Activated naive CD8-positive, alpha-beta T cell treated with anti-CD3 and anti-CD28 coated beads, Interleukin-2, amount 50 U/mL, for 24 hours (primary cell): ENCODE measurements at regions not wholly inside any gene's neighbourhood (a gene's known extent, or its start where the extent isn't known, plus 50 kb on each side); places are given as distances from the start of the nearest gene placed in this dataset.

Source experiments
- ATAC-seq: fragments of 150-1000 bp; cut with Tn5 transposase; one replicate; pipeline ENCODE4 v1.10.0; 2021
- DNase-seq: peaks from one replicate; pipeline ENCODE4 v3.0.0; 2021
- H3K27ac Mint-ChIP-seq: one replicate; pipeline ENCODE4 v1.8.0; 2021; ENCODE audit warnings: mild to moderate bottlenecking, mixed read lengths
- H3K27me3 Mint-ChIP-seq: one replicate; pipeline ENCODE4 v1.8.0; 2021; ENCODE audit warnings: mixed read lengths
- H3K36me3 Mint-ChIP-seq: one replicate; pipeline ENCODE4 v1.8.0; 2021; ENCODE audit warnings: low read depth, mixed read lengths
- H3K4me1 Mint-ChIP-seq: one replicate; pipeline ENCODE4 v1.8.0; 2021; ENCODE audit warnings: mixed read lengths
- H3K4me3 Mint-ChIP-seq: one replicate; pipeline ENCODE4 v1.8.0; 2021; ENCODE audit warnings: mild to moderate bottlenecking, moderate library complexity, mixed read lengths
- H3K9me3 Mint-ChIP-seq: one replicate; pipeline ENCODE4 v1.8.0; 2021; ENCODE audit warnings: mixed read lengths

- ATAC-seq (no peak), DNase-seq (no peak)
- H3K27me3 Mint-ChIP-seq = peaks cover 56% of the 10 kb centered on the region
Observed at GRCh38 chr1:8217809-8218208, 100.1 kb upstream of the SLC45A1 start.

DNA sequence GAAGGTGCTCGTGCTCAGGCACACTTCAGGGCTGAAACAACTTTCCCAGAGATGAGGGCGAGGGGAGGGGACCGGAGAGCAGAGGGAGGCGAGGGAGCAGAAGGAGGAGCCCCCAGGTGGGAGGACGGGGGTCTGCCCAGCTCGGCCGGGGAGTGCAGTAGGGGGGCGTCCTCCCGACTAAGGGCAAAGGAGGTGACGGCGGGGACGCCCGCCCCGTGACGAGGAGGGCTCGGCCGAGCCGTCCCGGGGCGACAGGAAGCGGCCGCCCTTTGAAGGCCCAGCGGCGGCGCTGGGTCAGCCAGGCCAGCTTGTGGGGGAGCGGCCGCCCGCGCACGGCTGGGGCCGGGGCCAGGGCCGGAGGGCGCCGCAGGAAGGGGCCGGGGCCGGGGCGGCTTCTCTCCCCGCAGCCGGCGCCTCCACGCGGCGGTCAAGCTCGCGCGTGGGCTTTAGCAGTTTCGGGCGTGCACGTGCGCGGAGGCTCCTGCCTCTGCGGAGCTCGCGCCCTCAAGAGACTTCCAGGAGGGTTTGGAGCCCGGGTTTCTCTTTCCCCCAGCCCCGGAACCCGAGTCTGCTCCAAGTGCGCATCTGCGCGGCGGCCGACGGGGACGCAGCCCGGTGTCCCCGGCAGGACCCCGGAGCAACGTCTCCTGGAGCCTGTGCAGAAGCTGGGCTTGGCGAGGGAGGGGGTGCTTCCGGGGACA is 100.8 kb upstream of the SLC45A1 start:
- Mint-ChIP-seq H3K27ac (no peak overlapping the region), H3K4me3 (peak overlapping the region; percentile 56), H3K9me3 (no peaks in the 10 kb centered on the region), H3K36me3 (no peaks in the 10 kb centered on the region), H3K27me3 (peaks cover 60% of the 10 kb centered on the region), H3K4me1 (peaks cover 27% of the 10 kb centered on the region)
- no peak for ATAC-seq
- peak; percentile 27 for DNase-seq

More at GRCh38 chr1:8217809-8218208, 100.1 kb upstream of the SLC45A1 start:
- no peak overlapping the region for H3K27ac Mint-ChIP-seq
- H3K4me1 Mint-ChIP-seq = peaks cover 22% of the 10 kb centered on the region
- peak overlapping the region; percentile 56 for H3K4me3 Mint-ChIP-seq
- no peaks in the 10 kb centered on the region for H3K9me3 Mint-ChIP-seq
- H3K36me3 Mint-ChIP-seq = no peaks in the 10 kb centered on the region

- Mint-ChIP-seq H3K27ac (no peak overlapping the region), H3K27me3 (peaks cover 68% of the 10 kb centered on the region), H3K9me3 (no peaks in the 10 kb centered on the region), H3K4me3 (no peak overlapping the region), H3K36me3 (no peaks in the 10 kb centered on the region), H3K4me1 (peaks cover 36% of the 10 kb centered on the region)
- DNase-seq (no peak), ATAC-seq (no peak)
Observed at GRCh38 chr1:8216005-8216404, 101.9 kb upstream of the SLC45A1 start.

DNA sequence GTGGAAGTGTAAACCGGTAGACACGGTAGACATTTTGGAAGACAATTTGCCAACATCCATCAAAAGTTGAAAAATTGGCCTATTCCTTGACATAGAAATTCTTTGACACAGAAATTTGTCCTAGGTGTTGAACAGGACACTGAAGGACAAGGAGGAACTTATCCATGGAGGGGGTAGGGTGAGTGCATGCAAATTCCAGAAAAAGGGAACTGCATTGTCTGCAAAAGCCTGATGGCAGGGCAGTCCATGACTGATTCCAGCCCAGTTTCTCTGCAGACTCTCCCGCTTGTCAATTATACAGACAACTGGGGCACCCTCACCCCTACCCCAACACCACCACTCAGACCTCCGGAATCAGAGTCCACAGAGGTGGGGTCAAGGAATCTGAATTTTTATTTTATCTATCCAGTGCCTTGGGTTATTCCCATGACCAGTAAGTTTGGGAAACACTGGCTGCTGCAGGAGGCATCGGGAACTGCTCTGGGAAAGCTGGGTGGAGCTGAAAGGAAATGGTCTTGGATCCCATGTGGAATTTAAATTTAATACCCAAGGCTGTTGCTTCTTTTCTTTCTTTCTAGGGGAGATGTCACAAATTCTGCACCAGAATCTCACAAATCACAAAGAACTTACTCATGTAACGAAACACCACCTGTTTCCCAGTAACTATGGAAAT is 103.3 kb upstream of the SLC45A1 start:
- DNase-seq (no peak), ATAC-seq (no peak)
- Mint-ChIP-seq H3K27me3 (peaks cover 71% of the 10 kb centered on the region), H3K4me3 (no peak overlapping the region), H3K4me1 (peaks cover 36% of the 10 kb centered on the region), H3K36me3 (no peaks in the 10 kb centered on the region), H3K27ac (no peak overlapping the region), H3K9me3 (no peaks in the 10 kb centered on the region)

DNA sequence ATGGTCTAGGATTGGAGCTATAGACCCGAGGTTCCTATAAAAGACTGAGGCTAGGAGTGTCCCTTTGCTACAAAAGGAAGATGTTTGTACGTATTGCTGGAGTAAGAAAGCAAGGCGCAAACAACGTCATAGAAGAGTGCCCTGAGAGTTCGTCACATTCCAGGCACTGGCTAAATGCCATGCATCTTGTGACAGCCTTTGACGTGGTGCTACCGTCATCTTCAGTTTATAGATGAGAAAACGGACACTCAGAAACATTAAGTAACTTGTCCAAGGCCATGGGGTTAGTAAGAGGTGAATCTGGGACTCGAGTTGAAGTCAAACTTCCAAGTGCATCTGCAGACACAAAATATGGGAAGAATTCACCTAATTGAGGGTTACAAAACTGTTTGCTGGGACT is 104.2 kb upstream of the SLC45A1 start:
- no peak for DNase-seq
- Mint-ChIP-seq H3K27ac (no peak overlapping the region), H3K9me3 (no peaks in the 10 kb centered on the region), H3K36me3 (no peaks in the 10 kb centered on the region), H3K27me3 (peaks cover 66% of the 10 kb centered on the region), H3K4me1 (peaks cover 34% of the 10 kb centered on the region), H3K4me3 (no peak overlapping the region)
- ATAC-seq = no peak

DNA sequence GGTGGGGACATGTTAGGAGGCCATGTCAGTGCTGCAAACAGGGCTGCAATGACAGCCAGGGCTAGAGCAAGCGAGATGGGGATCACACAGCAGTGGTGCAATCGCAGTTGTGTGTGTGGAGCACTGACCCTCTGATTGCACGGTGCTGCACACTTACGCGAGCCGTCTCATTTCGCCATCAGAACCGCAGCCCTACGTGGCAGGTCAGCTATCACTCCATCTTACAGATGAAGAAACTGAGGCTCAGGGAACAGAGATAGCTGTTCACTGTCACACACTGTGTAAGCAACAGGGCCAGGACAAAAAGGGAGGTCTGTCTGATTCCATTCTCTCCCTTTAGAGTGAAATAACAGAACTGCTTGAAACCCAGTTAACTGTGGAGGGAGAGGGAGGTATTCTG is 104.8 kb upstream of the SLC45A1 start:
- Mint-ChIP-seq H3K27ac (no peak overlapping the region), H3K27me3 (peaks cover 64% of the 10 kb centered on the region), H3K36me3 (no peaks in the 10 kb centered on the region), H3K9me3 (no peaks in the 10 kb centered on the region), H3K4me1 (peaks cover 29% of the 10 kb centered on the region), H3K4me3 (no peak overlapping the region)
- no peak for ATAC-seq
- no peak for DNase-seq

DNA sequence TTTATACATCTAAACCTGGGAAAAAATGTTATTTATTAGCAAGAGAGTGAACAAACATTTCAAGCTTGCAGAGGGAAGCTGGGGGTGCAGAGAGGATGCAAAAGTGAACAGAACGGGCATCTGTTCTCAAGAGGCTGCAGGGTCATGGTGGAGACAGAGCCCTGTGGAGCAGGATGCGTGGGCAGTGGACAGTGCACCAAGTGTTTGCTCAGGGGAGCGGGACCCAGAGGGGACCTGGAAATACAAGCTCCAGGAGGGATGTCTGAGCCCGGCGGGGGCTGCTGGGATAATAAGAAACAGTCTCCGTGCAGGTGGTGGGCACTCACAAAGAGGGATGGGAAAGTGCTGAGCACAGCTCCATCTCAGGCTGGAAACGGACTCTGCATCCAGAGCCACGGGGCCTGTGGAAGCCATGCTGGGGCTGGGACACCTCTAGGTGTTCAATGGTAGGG is 105.3 kb upstream of the SLC45A1 start:
- H3K4me1 Mint-ChIP-seq = peaks cover 25% of the 10 kb centered on the region
- H3K9me3 Mint-ChIP-seq = no peaks in the 10 kb centered on the region
- no peaks in the 10 kb centered on the region for H3K36me3 Mint-ChIP-seq
- no peak for DNase-seq
- H3K4me3 Mint-ChIP-seq = peak overlapping the region; percentile 3
- H3K27me3 Mint-ChIP-seq = peaks cover 59% of the 10 kb centered on the region
- ATAC-seq = no peak
- peak overlapping the region; percentile 65 for H3K27ac Mint-ChIP-seq

DNA sequence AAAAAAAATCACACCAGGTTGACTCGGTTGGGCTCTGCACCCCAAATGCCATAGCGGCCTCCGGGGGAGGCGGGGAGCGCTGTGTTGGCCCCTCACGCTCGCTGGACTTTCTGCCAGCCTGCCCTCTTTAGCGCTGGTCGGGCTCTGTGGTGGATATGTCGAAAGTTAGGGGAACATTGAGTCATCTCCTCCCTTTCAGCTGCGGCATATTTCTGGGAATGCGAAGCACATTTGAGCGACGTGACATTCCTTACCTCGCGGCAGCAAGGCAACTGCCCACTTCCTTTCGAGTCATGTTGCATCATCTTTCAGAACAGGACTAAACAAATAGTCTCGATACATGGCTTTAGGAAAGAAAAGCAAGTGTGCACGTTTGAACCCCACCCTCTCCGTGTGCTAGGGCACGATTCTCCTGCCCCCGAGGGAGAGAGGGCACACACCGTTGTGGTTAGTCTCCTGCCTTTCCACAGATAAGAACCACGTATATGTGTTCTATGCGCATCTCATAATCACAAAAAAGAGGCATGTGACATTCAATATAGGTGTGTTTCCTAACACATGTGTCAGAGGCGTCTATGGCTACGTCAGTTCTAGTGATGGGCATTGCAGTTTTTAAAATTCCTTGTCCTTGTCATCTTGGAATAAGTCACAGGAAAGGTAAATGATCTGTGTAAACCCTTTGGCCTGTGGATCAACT is 105.9 kb upstream of the SLC45A1 start:
- H3K27me3 Mint-ChIP-seq = peaks cover 58% of the 10 kb centered on the region
- DNase-seq (peak; percentile 11), ATAC-seq (peak; percentile 57)
- H3K36me3 Mint-ChIP-seq = no peaks in the 10 kb centered on the region
- peak overlapping the region; percentile 3 for H3K4me3 Mint-ChIP-seq
- H3K27ac Mint-ChIP-seq = peak overlapping the region; percentile 65
- no peaks in the 10 kb centered on the region for H3K9me3 Mint-ChIP-seq
- peaks cover 25% of the 10 kb centered on the region for H3K4me1 Mint-ChIP-seq

GRCh38 chr1:8211251-8211882 is 106.5 kb upstream of the SLC45A1 start:
- peaks cover 53% of the 10 kb centered on the region for H3K27me3 Mint-ChIP-seq
- H3K27ac Mint-ChIP-seq = peak overlapping the region; percentile 65
- no peaks in the 10 kb centered on the region for H3K9me3 Mint-ChIP-seq
- DNase-seq (no peak), ATAC-seq (no peak)
- peaks cover 20% of the 10 kb centered on the region for H3K4me1 Mint-ChIP-seq
- no peaks in the 10 kb centered on the region for H3K36me3 Mint-ChIP-seq
- no peak overlapping the region for H3K4me3 Mint-ChIP-seq

DNA sequence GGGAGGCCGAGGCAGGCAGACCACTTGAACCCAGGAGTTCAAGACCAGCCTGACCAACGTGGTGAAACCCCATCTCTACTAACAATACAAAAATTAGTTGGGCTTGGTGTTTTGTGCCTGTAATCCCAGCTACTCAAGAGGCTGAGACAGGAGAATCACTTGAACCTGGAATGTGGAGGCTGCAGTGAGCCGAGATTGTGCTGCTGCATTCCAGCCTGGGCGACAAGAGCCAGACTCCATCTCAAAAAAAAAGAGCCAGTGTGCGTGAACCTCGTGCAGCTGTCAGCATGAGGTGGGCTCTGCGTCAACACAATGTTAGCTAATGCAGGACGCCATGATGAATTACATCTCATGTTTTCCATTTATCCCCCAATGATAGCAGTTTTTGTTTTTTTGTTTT is 110.7 kb upstream of the SLC45A1 start:
- Mint-ChIP-seq H3K4me1 (peaks cover 10% of the 10 kb centered on the region), H3K4me3 (no peak overlapping the region), H3K27ac (no peak overlapping the region), H3K36me3 (no peaks in the 10 kb centered on the region), H3K9me3 (no peaks in the 10 kb centered on the region), H3K27me3 (peaks cover 22% of the 10 kb centered on the region)
- ATAC-seq (no peak), DNase-seq (no peak)

- H3K27ac Mint-ChIP-seq = no peak overlapping the region
- no peaks in the 10 kb centered on the region for H3K36me3 Mint-ChIP-seq
- H3K9me3 Mint-ChIP-seq = no peaks in the 10 kb centered on the region
- ATAC-seq = no peak
- no peak overlapping the region for H3K4me3 Mint-ChIP-seq
- peaks cover 18% of the 10 kb centered on the region for H3K27me3 Mint-ChIP-seq
- DNase-seq = no peak
- H3K4me1 Mint-ChIP-seq = peaks cover 2% of the 10 kb centered on the region
Observed at GRCh38 chr1:8206391-8206790, 111.5 kb upstream of the SLC45A1 start.

- Mint-ChIP-seq H3K36me3 (no peaks in the 10 kb centered on the region), H3K4me3 (no peak overlapping the region), H3K4me1 (no peaks in the 10 kb centered on the region), H3K27ac (no peak overlapping the region), H3K9me3 (no peaks in the 10 kb centered on the region), H3K27me3 (peaks cover 12% of the 10 kb centered on the region)
- DNase-seq (no peak), ATAC-seq (no peak)
Observed at GRCh38 chr1:8205771-8206170, 112.1 kb upstream of the SLC45A1 start.

DNA sequence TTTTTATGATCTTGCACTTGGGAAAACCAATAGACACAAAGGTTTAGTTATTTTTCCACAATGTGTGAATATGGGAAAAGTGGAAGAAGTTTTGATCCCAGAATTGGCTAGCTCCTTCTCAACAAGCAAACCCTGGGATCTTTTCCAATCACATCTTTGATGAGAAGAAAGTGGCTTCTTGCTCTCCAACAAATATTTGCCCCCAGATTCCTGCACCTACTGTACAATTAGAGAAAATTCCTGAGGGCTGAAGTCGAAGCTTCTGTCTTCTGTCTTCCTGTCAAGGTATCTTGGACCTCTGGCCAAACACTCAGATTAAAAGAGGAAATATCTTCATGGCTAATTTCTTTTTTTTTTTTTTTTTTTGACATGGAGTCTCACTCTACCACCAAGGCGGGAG is 113.1 kb upstream of the SLC45A1 start:
- Mint-ChIP-seq H3K27ac (no peak overlapping the region), H3K36me3 (no peaks in the 10 kb centered on the region), H3K4me3 (no peak overlapping the region), H3K9me3 (no peaks in the 10 kb centered on the region), H3K27me3 (peaks cover 5% of the 10 kb centered on the region), H3K4me1 (no peaks in the 10 kb centered on the region)
- DNase-seq (no peak), ATAC-seq (no peak)

GRCh38 chr1:8203551-8203950 is 114.4 kb upstream of the SLC45A1 start:
- H3K9me3 Mint-ChIP-seq = no peaks in the 10 kb centered on the region
- H3K27ac Mint-ChIP-seq = no peak overlapping the region
- H3K36me3 Mint-ChIP-seq = no peaks in the 10 kb centered on the region
- H3K27me3 Mint-ChIP-seq = peaks cover 2% of the 10 kb centered on the region
- no peaks in the 10 kb centered on the region for H3K4me1 Mint-ChIP-seq
- DNase-seq = no peak
- H3K4me3 Mint-ChIP-seq = no peak overlapping the region
- no peak for ATAC-seq
